HEK293 (cell line): ENCODE measurements at regions not wholly inside any gene's neighbourhood (a gene's known extent, or its start where the extent isn't known, plus 50 kb on each side); places are given as distances from the start of the nearest gene placed in this dataset.

ENCODE experiments used
- CTCF ChIA-PET: fragments of 350-600 bp; formaldehyde crosslinking; extraction: SDS; loops from one replicate; lab custom pipeline; 2021; ENCODE audit warnings: antibody characterized with exemption; lab: Yijun Ruan, JAX
- POLR2A ChIA-PET: fragments of 300-600 bp; formaldehyde crosslinking; extraction: SDS; loops from one replicate; lab custom pipeline; 2020; ENCODE audit warnings: antibody characterized with exemption, inconsistent platforms; lab: Yijun Ruan, JAX
- H3K27ac ChIP-seq: fragments of 200-500 bp; sonication (Bioruptor generic); 2 replicates; pipeline ENCODE4 v1.5.1; 2014; ENCODE audit warnings: low read depth, low read length, control low read depth, inconsistent platforms; ENCODE audit errors: extremely low read depth
- H3K36me3 ChIP-seq, 2 experiments: fragments of 200-500 bp in 1 of 2; sonication (Bioruptor generic) in 1 of 2; 1 replicate in 1 of 2; 2 replicates in 1 of 2; pipeline ENCODE4 v1.5.1; 2014 to 2017; ENCODE audit warnings: inconsistent platforms in 2 of 2, low read length in 2 of 2; ENCODE audit not compliant: control insufficient read depth in 2 of 2, insufficient read depth in 1 of 2
- H3K4me1 ChIP-seq: fragments of 200-500 bp; sonication (Bioruptor generic); 2 replicates; pipeline ENCODE4 v1.5.1; 2014; ENCODE audit warnings: mild to moderate bottlenecking, low read length, inconsistent platforms; ENCODE audit not compliant: control insufficient read depth, insufficient read depth
- H3K4me3 ChIP-seq: 2 replicates; pipeline ENCODE4 v1.5.1; 2011; ENCODE audit warnings: low read depth, mild to moderate bottlenecking, control low read depth, low read length, moderate library complexity
- H3K9me3 ChIP-seq: fragments of 200-500 bp; sonication (Bioruptor generic); 2 replicates; pipeline ENCODE4 v1.5.1; 2014; ENCODE audit warnings: low read depth, low read length, inconsistent platforms; ENCODE audit not compliant: control insufficient read depth, insufficient read depth
- HOXA7 ChIP-seq: sonication (generic); formaldehyde crosslinking; IDR thresholded peaks from 2 replicates; pipeline ENCODE4 v1.8.1; 2022; ENCODE audit warnings: missing genetic modification reagents, borderline replicate concordance
- KLF7 ChIP-seq: fragments of 450-650 bp; formaldehyde crosslinking; IDR thresholded peaks from 2 replicates; pipeline ENCODE4 v1.5.1; 2016; ENCODE audit warnings: missing biosample characterization, missing genetic modification characterization, borderline replicate concordance
- SCRT1 ChIP-seq: fragments of 450-650 bp; formaldehyde crosslinking; IDR thresholded peaks from 2 replicates; pipeline ENCODE4 v1.5.1; 2016; ENCODE audit warnings: missing biosample characterization, missing genetic modification characterization, borderline replicate concordance
- ZBTB49 ChIP-seq: fragments of 450-650 bp; formaldehyde crosslinking; IDR thresholded peaks from 2 replicates; pipeline ENCODE4 v1.5.1; 2016; ENCODE audit warnings: missing biosample characterization, missing genetic modification characterization, low read depth
- ZNF19 ChIP-seq: fragments of 450-650 bp; formaldehyde crosslinking; IDR thresholded peaks from 2 replicates; pipeline ENCODE4; 2016; ENCODE audit warnings: missing biosample characterization, missing genetic modification characterization, low read depth
- ZNF214 ChIP-seq: fragments of 450-650 bp; formaldehyde crosslinking; IDR thresholded peaks from 2 replicates; pipeline ENCODE4 v1.5.1; 2017; ENCODE audit warnings: missing biosample characterization, mild to moderate bottlenecking, missing genetic modification characterization, borderline replicate concordance
- ZNF23 ChIP-seq: fragments of 450-650 bp; formaldehyde crosslinking; IDR thresholded peaks from 2 replicates; pipeline ENCODE4 v1.5.1; 2016; ENCODE audit warnings: missing biosample characterization, missing genetic modification characterization, borderline replicate concordance
- ZNF26 ChIP-seq: fragments of 450-650 bp; formaldehyde crosslinking; IDR thresholded peaks from 2 replicates; pipeline ENCODE4 v1.5.1; 2016; ENCODE audit warnings: missing biosample characterization, missing genetic modification characterization
- ZNF302 ChIP-seq: fragments of 450-650 bp; formaldehyde crosslinking; IDR thresholded peaks from 2 replicates; pipeline ENCODE4 v1.5.1; 2016; ENCODE audit warnings: missing biosample characterization, missing genetic modification characterization, low read depth
- ZNF354C ChIP-seq: fragments of 450-650 bp; formaldehyde crosslinking; IDR thresholded peaks from 2 replicates; pipeline ENCODE4 v1.5.1; 2016; ENCODE audit warnings: missing biosample characterization, missing genetic modification characterization, low read depth, borderline replicate concordance
- ZNF398 ChIP-seq: fragments of 450-650 bp; formaldehyde crosslinking; IDR thresholded peaks from 2 replicates; pipeline ENCODE4 v1.5.1; 2017; ENCODE audit warnings: missing biosample characterization, missing genetic modification characterization
- ZNF624 ChIP-seq: fragments of 450-650 bp; formaldehyde crosslinking; IDR thresholded peaks from 2 replicates; pipeline ENCODE4 v1.5.1; 2017; ENCODE audit warnings: missing biosample characterization, missing genetic modification characterization
- ZNF626 ChIP-seq: fragments of 450-650 bp; sonication (Bioruptor Pico); formaldehyde crosslinking; IDR thresholded peaks from 2 replicates; pipeline ENCODE4 v1.5.1; 2018; ENCODE audit warnings: missing biosample characterization, missing genetic modification characterization, inconsistent platforms
- ZNF701 ChIP-seq: fragments of 450-650 bp; formaldehyde crosslinking; IDR thresholded peaks from 2 replicates; pipeline ENCODE4 v1.5.1; 2016; ENCODE audit warnings: missing biosample characterization, missing genetic modification characterization
- ZNF707 ChIP-seq: fragments of 450-650 bp; formaldehyde crosslinking; IDR thresholded peaks from 2 replicates; pipeline ENCODE4 v1.5.1; 2016; ENCODE audit warnings: missing biosample characterization, missing genetic modification characterization
- ZNF792 ChIP-seq: fragments of 450-650 bp; formaldehyde crosslinking; IDR thresholded peaks from 2 replicates; pipeline ENCODE4 v1.5.1; 2016; ENCODE audit warnings: missing biosample characterization, missing genetic modification characterization
- TF ChIP-seq, protein P1 (sequence below): fragments of 450-650 bp; formaldehyde crosslinking; IDR thresholded peaks from 2 replicates; pipeline ENCODE4 v1.5.1; 2016; ENCODE audit warnings: missing biosample characterization, missing genetic modification characterization
- TF ChIP-seq, protein P2 (sequence below): fragments of 450-650 bp; formaldehyde crosslinking; conservative IDR thresholded peaks from 2 replicates; pipeline ENCODE4 v1.5.1; 2016; ENCODE audit warnings: low read depth, missing biosample characterization, missing genetic modification characterization
- TF ChIP-seq, protein P3 (sequence below): fragments of 450-650 bp; formaldehyde crosslinking; IDR thresholded peaks from 2 replicates; pipeline ENCODE4 v1.5.1; 2016; ENCODE audit warnings: missing biosample characterization, missing genetic modification characterization

DNA sequence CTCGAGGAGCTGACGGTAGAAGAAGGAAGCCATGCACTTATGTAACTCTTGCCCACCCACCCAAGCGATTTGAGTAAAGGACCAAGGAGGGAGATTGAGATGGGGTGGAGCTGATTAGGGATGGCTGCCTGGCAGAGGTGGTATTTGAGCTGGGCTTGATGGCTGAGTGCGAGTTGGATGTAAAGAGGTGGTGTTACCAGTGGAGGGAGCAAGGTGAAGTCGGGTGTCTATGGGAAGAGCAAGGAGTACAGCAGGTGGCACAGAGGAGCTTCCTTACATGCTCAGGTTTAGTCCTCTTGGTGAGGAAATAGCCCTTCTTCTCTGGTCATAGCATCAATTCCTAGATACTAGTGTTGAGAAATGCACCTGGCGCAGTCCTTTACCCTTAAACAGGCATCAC lies 294.2 kb upstream of the SKOR2 start (continued):
- TF ChIP-seq, protein P1, sequence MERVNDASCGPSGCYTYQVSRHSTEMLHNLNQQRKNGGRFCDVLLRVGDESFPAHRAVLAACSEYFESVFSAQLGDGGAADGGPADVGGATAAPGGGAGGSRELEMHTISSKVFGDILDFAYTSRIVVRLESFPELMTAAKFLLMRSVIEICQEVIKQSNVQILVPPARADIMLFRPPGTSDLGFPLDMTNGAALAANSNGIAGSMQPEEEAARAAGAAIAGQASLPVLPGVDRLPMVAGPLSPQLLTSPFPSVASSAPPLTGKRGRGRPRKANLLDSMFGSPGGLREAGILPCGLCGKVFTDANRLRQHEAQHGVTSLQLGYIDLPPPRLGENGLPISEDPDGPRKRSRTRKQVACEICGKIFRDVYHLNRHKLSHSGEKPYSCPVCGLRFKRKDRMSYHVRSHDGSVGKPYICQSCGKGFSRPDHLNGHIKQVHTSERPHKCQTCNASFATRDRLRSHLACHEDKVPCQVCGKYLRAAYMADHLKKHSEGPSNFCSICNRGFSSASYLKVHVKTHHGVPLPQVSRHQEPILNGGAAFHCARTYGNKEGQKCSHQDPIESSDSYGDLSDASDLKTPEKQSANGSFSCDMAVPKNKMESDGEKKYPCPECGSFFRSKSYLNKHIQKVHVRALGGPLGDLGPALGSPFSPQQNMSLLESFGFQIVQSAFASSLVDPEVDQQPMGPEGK (tag by site-specific recombination), result no peak
- TF ChIP-seq ZBTB49 (tag by site-specific recombination), result no peak
- TF ChIP-seq KLF7, result no peak
- TF ChIP-seq ZNF214, result no peak
- TF ChIP-seq, protein P2, sequence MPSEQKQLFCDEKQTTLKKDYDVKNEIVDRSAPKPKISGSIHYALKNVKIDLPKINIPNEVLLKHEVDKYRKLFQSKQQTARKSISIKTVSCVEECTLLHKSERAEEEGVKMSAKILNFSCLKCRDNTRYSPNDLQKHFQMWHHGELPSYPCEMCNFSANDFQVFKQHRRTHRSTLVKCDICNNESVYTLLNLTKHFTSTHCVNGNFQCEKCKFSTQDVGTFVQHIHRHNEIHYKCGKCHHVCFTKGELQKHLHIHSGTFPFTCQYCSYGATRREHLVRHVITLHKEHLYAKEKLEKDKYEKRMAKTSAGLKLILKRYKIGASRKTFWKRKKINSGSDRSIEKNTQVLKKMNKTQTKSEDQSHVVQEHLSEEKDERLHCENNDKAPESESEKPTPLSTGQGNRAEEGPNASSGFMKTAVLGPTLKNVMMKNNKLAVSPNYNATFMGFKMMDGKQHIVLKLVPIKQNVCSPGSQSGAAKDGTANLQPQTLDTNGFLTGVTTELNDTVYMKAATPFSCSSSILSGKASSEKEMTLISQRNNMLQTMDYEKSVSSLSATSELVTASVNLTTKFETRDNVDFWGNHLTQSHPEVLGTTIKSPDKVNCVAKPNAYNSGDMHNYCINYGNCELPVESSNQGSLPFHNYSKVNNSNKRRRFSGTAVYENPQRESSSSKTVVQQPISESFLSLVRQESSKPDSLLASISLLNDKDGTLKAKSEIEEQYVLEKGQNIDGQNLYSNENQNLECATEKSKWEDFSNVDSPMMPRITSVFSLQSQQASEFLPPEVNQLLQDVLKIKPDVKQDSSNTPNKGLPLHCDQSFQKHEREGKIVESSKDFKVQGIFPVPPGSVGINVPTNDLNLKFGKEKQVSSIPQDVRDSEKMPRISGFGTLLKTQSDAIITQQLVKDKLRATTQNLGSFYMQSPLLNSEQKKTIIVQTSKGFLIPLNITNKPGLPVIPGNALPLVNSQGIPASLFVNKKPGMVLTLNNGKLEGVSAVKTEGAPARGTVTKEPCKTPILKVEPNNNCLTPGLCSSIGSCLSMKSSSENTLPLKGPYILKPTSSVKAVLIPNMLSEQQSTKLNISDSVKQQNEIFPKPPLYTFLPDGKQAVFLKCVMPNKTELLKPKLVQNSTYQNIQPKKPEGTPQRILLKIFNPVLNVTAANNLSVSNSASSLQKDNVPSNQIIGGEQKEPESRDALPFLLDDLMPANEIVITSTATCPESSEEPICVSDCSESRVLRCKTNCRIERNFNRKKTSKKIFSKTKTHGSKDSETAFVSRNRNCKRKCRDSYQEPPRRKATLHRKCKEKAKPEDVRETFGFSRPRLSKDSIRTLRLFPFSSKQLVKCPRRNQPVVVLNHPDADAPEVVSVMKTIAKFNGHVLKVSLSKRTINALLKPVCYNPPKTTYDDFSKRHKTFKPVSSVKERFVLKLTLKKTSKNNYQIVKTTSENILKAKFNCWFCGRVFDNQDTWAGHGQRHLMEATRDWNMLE (tag by site-specific recombination), result no peak

DNA sequence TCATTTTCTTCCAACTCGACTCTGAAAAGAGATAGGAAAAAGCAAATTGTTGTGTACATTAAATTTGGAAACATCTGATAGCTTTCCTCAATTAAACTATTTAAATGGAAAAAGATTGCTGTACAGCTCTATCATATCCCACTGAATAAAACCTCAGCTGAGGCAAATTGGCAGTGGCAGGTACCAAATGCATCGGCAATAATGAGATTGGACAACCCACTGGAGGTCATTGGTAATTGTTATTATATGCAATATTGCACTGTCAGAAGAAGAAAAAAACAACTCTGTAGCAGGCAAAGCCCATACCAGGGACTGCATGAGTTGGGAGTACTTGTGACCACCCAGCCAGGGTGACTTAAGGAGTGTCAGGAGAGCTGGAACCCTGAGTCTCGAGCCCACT lies 291.6 kb upstream of the SKOR2 start:
- Histone ChIP-seq H3K36me3 (no peaks in the 10 kb centered on the region), H3K27ac (no peak overlapping the region), H3K4me1 (no peaks in the 10 kb centered on the region), H3K9me3 (no peaks in the 10 kb centered on the region), H3K4me3 (no peak overlapping the region)
- POLR2A ChIA-PET, result no interaction called here
- CTCF ChIA-PET, result interaction anchor here (0.7 to 1.3 kb wide), 2 partner anchors 11 to 206 kb away, joined by 5 to 7 read pairs; no protein-coding TSS in a partner anchor
- TF ChIP-seq, protein P3, sequence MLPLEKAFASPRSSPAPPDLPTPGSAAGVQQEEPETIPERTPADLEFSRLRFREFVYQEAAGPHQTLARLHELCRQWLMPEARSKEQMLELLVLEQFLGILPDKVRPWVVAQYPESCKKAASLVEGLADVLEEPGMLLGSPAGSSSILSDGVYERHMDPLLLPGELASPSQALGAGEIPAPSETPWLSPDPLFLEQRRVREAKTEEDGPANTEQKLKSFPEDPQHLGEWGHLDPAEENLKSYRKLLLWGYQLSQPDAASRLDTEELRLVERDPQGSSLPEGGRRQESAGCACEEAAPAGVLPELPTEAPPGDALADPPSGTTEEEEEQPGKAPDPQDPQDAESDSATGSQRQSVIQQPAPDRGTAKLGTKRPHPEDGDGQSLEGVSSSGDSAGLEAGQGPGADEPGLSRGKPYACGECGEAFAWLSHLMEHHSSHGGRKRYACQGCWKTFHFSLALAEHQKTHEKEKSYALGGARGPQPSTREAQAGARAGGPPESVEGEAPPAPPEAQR (tag by site-specific recombination), result no peak
- TF ChIP-seq ZNF26 (tag by site-specific recombination), result no peak
- no peak for TF ChIP-seq ZNF19 (tag by site-specific recombination)
- TF ChIP-seq ZNF707 (tag by site-specific recombination), result no peak
- TF ChIP-seq ZNF302 (tag by site-specific recombination), result no peak
- no peak for TF ChIP-seq ZNF626
- no peak for TF ChIP-seq SCRT1
- TF ChIP-seq ZNF23 (tag by site-specific recombination), result no peak
- no peak for TF ChIP-seq ZNF792 (tag by site-specific recombination)
- TF ChIP-seq HOXA7 (CRISPR knock-in tag), result no peak
- TF ChIP-seq ZNF624, result no peak
- no peak for TF ChIP-seq ZNF398 (tag by site-specific recombination)
- TF ChIP-seq ZNF354C (tag by site-specific recombination), result no peak
- TF ChIP-seq ZNF701, result no peak
